ENCODE measurements at regions not wholly inside any gene's neighbourhood (a gene's known extent, or its start where the extent isn't known, plus 50 kb on each side); places are given as distances from the start of the nearest gene placed in this dataset.

DNA sequence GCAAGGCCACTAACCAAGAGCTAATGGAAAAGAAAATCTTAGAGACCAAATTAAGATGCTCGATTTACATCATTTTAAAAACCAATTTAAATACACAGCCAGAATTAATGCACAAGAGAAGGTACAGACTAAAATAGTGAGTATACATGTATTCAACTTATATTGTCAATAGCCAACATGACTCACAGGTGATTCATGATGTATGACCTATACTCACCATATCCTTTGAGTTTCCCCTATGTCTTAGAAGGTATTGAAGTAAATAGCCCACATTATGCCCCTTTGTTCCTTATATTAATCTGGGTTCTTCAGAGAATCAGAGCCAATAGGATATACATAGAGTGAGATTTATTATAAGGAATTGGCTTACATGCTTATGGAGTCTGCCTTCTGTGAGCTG lies 97.5 kb upstream of the ANO3 start:
- Histone ChIP-seq H3K4me1 (ENCODE audit: control insufficient read depth in 3 of 3, insufficient read depth in 2 of 3, low read depth in 1 of 3, low read length in 2 of 3) (no peaks in the 10 kb centered on the region), H3K4me3 (ENCODE audit: low read depth in 1 of 3, low read length in 3 of 3) (no peak overlapping the region), H3K9me3 (ENCODE audit: control insufficient read depth in 2 of 2, insufficient read depth in 1 of 2, low read depth in 1 of 2, low read length in 1 of 2) (no peaks in the 10 kb centered on the region), H3K27ac (ENCODE audit: low read depth in 1 of 3, low read length in 2 of 3) (no peak overlapping the region), H3K36me3 (ENCODE audit: control insufficient read depth in 3 of 3, insufficient read depth in 2 of 3, low read depth in 1 of 3, low read length in 3 of 3) (no peaks in the 10 kb centered on the region), H3K27me3 (ENCODE audit: control insufficient read depth in 3 of 3, insufficient read depth in 3 of 3, low read length in 3 of 3) (no peaks in the 10 kb centered on the region)
- no peak for DNase-seq
- WGBS, 3 donors = 77 to 87% (median 80%) methylated on average over 1 of the region's 1 CpG
- FAIRE-seq = no peak

DNA sequence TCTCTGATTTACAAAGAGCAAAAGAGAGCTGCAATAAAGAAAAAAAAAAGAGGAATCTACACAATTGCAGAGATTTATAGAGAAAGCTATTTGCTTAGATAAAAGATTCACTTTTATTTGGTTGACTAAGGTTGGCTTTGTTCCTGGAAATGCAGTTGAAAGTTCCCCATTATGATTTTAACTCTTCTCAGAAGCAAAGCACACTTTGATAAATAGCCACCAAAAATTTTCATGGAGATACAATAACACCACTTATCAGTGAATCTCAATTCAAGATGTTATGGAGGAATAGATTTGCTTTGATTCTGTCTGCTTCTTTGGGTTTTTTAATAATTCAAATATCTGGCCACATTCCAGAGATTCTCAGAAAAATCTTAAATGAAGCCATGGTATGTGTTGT lies 88.5 kb upstream of the ANO3 start:
- no peaks in the 10 kb centered on the region for H3K4me1 ChIP-seq (ENCODE audit: control insufficient read depth in 3 of 3, insufficient read depth in 2 of 3, low read depth in 1 of 3, low read length in 2 of 3)
- DNase-seq (no peak), FAIRE-seq (no peak)
- no peaks in the 10 kb centered on the region for H3K9me3 ChIP-seq (ENCODE audit: control insufficient read depth in 2 of 2, insufficient read depth in 1 of 2, low read depth in 1 of 2, low read length in 1 of 2)
- no peak overlapping the region for H3K4me3 ChIP-seq (ENCODE audit: low read depth in 1 of 3, low read length in 3 of 3)
- no peaks in the 10 kb centered on the region for H3K27me3 ChIP-seq (ENCODE audit: control insufficient read depth in 3 of 3, insufficient read depth in 3 of 3, low read length in 3 of 3)
- no peaks in the 10 kb centered on the region for H3K36me3 ChIP-seq (ENCODE audit: control insufficient read depth in 3 of 3, insufficient read depth in 2 of 3, low read depth in 1 of 3, low read length in 3 of 3)
- no peak overlapping the region for H3K27ac ChIP-seq (ENCODE audit: low read depth in 1 of 3, low read length in 2 of 3)

DNA sequence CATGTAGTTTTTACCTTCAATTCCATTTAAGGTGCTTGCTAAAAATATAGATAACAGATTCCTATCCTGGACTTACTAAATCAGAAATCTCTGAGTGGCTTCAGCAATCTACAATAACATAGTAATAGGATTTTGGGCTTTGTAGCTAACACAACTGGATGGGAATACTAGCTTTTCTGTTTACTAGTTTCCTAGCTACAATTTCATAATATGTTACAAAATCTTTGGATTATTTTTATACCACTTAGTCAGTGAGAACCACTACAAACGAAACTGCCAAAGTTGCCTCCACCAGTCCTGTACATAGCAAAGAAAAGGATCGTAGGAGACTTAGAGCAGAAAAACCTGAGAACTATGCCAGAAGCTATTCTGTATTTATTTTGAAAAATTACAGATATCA lies 87.7 kb upstream of the ANO3 start:
- Histone ChIP-seq H3K36me3 (ENCODE audit: control insufficient read depth in 3 of 3, insufficient read depth in 2 of 3, low read depth in 1 of 3, low read length in 3 of 3) (no peaks in the 10 kb centered on the region), H3K9me3 (ENCODE audit: control insufficient read depth in 2 of 2, insufficient read depth in 1 of 2, low read depth in 1 of 2, low read length in 1 of 2) (no peaks in the 10 kb centered on the region), H3K4me1 (ENCODE audit: control insufficient read depth in 3 of 3, insufficient read depth in 2 of 3, low read depth in 1 of 3, low read length in 2 of 3) (no peaks in the 10 kb centered on the region), H3K4me3 (ENCODE audit: low read depth in 1 of 3, low read length in 3 of 3) (no peak overlapping the region), H3K27ac (ENCODE audit: low read depth in 1 of 3, low read length in 2 of 3) (no peak overlapping the region), H3K27me3 (ENCODE audit: control insufficient read depth in 3 of 3, insufficient read depth in 3 of 3, low read length in 3 of 3) (no peaks in the 10 kb centered on the region)
- DNase-seq (no peak), FAIRE-seq (no peak)
- 48 to 72% (median 68%) methylated on average over 2 of the region's 2 CpGs for WGBS, 3 donors

DNA sequence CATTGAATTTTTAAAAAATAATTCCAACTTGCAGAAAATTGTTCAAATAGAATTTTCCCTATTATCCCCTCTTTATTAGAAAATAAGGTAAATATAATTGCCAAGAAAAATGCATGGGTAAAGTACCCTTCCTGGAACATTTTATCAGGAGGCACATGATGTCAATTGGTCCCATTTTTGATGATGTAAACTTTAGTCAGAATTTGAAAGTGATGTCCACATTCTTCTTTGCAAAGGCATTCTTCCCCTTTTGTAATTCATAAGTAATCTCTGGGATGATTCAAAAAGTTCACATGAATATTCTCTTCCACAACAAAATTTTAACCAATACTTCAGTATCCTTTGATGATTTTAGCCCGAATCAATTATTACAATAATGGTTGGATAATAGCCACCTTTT lies 86.9 kb upstream of the ANO3 start:
- no peak for DNase-seq
- no peaks in the 10 kb centered on the region for H3K4me1 ChIP-seq (ENCODE audit: control insufficient read depth in 3 of 3, insufficient read depth in 2 of 3, low read depth in 1 of 3, low read length in 2 of 3)
- FAIRE-seq = no peak
- 80 to 88% (median 82%) methylated on average over 1 of the region's 1 CpG for WGBS, 3 donors
- H3K4me3 ChIP-seq (ENCODE audit: low read depth in 1 of 3, low read length in 3 of 3) = no peak overlapping the region
- H3K9me3 ChIP-seq (ENCODE audit: control insufficient read depth in 2 of 2, insufficient read depth in 1 of 2, low read depth in 1 of 2, low read length in 1 of 2) = no peaks in the 10 kb centered on the region
- no peaks in the 10 kb centered on the region for H3K36me3 ChIP-seq (ENCODE audit: control insufficient read depth in 3 of 3, insufficient read depth in 2 of 3, low read depth in 1 of 3, low read length in 3 of 3)
- H3K27ac ChIP-seq (ENCODE audit: low read depth in 1 of 3, low read length in 2 of 3) = no peak overlapping the region
- H3K27me3 ChIP-seq (ENCODE audit: control insufficient read depth in 3 of 3, insufficient read depth in 3 of 3, low read length in 3 of 3) = no peaks in the 10 kb centered on the region

DNA sequence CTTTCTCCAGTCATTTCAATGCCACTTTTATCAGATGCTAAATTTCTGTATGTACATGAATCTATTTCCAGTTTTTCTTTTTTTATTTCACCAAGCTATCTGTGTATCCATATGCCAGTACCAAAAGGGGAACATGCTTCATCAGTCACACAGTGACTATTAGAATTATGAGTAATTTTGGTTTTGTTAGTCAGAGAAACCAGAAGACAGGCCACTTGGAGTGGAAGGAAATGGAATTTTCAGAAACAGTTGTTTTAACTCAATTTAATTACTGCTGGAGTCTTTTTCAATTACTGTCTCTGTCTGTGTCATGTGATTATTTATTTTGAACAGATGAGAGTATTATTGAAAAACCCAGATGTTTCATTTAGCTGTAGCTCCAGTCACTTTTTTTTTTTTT lies 84.6 kb upstream of the ANO3 start:
- no peaks in the 10 kb centered on the region for H3K9me3 ChIP-seq (ENCODE audit: control insufficient read depth in 2 of 2, insufficient read depth in 1 of 2, low read depth in 1 of 2, low read length in 1 of 2)
- FAIRE-seq (no peak), DNase-seq (no peak)
- H3K36me3 ChIP-seq (ENCODE audit: control insufficient read depth in 3 of 3, insufficient read depth in 2 of 3, low read depth in 1 of 3, low read length in 3 of 3) = no peaks in the 10 kb centered on the region
- H3K27me3 ChIP-seq (ENCODE audit: control insufficient read depth in 3 of 3, insufficient read depth in 3 of 3, low read length in 3 of 3) = no peaks in the 10 kb centered on the region
- H3K4me1 ChIP-seq (ENCODE audit: control insufficient read depth in 3 of 3, insufficient read depth in 2 of 3, low read depth in 1 of 3, low read length in 2 of 3) = no peaks in the 10 kb centered on the region
- H3K27ac ChIP-seq (ENCODE audit: low read depth in 1 of 3, low read length in 2 of 3) = no peak overlapping the region
- no peak overlapping the region for H3K4me3 ChIP-seq (ENCODE audit: low read depth in 1 of 3, low read length in 3 of 3)

DNA sequence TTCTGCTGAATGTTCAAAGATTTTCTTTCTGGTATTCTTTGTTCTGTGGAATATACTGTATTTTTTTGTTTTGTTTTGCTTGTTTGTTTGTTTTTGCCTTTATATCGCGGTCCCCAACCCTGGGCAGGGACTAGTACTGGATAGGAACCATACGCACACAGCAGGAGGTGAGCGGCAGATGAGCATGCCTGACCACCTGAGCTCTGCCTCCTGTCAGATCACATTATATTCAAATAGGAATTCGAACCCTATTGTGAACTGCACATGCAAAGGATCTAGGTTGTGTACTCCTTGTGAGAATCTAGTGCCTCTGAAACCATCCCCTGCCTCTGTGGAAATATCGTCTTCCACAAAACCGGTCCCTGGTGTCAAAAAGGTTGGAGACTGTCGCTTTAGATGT lies 83.3 kb upstream of the ANO3 start:
- Histone ChIP-seq H3K4me1 (ENCODE audit: control insufficient read depth in 3 of 3, insufficient read depth in 2 of 3, low read depth in 1 of 3, low read length in 2 of 3) (no peaks in the 10 kb centered on the region), H3K27ac (ENCODE audit: low read depth in 1 of 3, low read length in 2 of 3) (no peak overlapping the region), H3K36me3 (ENCODE audit: control insufficient read depth in 3 of 3, insufficient read depth in 2 of 3, low read depth in 1 of 3, low read length in 3 of 3) (no peaks in the 10 kb centered on the region), H3K27me3 (ENCODE audit: control insufficient read depth in 3 of 3, insufficient read depth in 3 of 3, low read length in 3 of 3) (no peaks in the 10 kb centered on the region), H3K9me3 (ENCODE audit: control insufficient read depth in 2 of 2, insufficient read depth in 1 of 2, low read depth in 1 of 2, low read length in 1 of 2) (no peaks in the 10 kb centered on the region), H3K4me3 (ENCODE audit: low read depth in 1 of 3, low read length in 3 of 3) (no peak overlapping the region)
- FAIRE-seq = no peak
- 68 to 89% (median 78%) methylated on average over 8 of the region's 8 CpGs for WGBS, 3 donors
- DNase-seq = no peak

DNA sequence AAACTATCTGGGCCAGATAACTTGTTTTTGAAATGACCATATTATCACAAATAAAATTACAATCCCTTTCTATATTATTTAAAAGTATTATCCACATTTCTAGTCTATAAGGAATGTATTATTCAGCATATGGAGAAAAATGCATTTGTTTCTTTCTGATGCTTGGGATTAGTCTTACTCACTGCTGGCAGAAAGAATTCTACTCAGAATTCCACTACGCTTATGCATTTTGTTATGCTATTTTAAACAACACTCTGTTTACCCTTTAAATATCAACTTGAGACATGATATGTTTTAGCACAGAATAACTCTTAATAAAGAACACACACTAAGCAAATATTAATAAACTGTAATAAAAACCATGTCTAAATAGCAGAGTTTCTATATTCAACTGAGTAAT lies 77.6 kb upstream of the ANO3 start:
- Histone ChIP-seq H3K9me3 (ENCODE audit: control insufficient read depth in 2 of 2, insufficient read depth in 1 of 2, low read depth in 1 of 2, low read length in 1 of 2) (no peaks in the 10 kb centered on the region), H3K27me3 (ENCODE audit: control insufficient read depth in 3 of 3, insufficient read depth in 3 of 3, low read length in 3 of 3) (no peaks in the 10 kb centered on the region), H3K36me3 (ENCODE audit: control insufficient read depth in 3 of 3, insufficient read depth in 2 of 3, low read depth in 1 of 3, low read length in 3 of 3) (no peaks in the 10 kb centered on the region), H3K27ac (ENCODE audit: low read depth in 1 of 3, low read length in 2 of 3) (no peak overlapping the region), H3K4me3 (ENCODE audit: low read depth in 1 of 3, low read length in 3 of 3) (no peak overlapping the region), H3K4me1 (ENCODE audit: control insufficient read depth in 3 of 3, insufficient read depth in 2 of 3, low read depth in 1 of 3, low read length in 2 of 3) (no peaks in the 10 kb centered on the region)
- FAIRE-seq (no peak), DNase-seq (no peak)
- WGBS, 3 donors = 15 to 83% (median 64%) methylated on average over 1 of the region's 1 CpG

DNA sequence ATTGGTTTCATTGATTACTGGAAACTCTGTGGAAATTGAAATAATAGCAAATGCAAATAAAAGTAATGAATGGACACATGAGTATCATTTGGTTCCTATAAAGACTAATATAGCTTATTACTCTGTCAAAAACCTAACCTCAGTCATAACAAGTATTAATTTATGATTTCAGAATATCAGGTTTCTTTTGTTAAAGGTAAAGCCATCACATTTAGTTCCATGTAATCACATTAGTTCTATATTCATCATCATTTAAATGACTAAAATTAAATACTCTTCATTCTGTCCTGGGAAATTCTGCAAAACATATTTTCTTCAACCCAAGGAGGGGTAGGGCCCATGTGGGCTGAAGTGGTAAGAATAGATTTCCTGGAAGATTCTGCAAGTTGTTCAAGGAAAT lies 68.2 kb upstream of the ANO3 start:
- Histone ChIP-seq H3K4me1 (ENCODE audit: control insufficient read depth in 3 of 3, insufficient read depth in 2 of 3, low read depth in 1 of 3, low read length in 2 of 3) (no peaks in the 10 kb centered on the region), H3K27ac (ENCODE audit: low read depth in 1 of 3, low read length in 2 of 3) (no peak overlapping the region), H3K27me3 (ENCODE audit: control insufficient read depth in 3 of 3, insufficient read depth in 3 of 3, low read length in 3 of 3) (no peaks in the 10 kb centered on the region), H3K9me3 (ENCODE audit: control insufficient read depth in 2 of 2, insufficient read depth in 1 of 2, low read depth in 1 of 2, low read length in 1 of 2) (no peaks in the 10 kb centered on the region), H3K4me3 (ENCODE audit: low read depth in 1 of 3, low read length in 3 of 3) (no peak overlapping the region), H3K36me3 (ENCODE audit: control insufficient read depth in 3 of 3, insufficient read depth in 2 of 3, low read depth in 1 of 3, low read length in 3 of 3) (no peaks in the 10 kb centered on the region)
- FAIRE-seq (no peak), DNase-seq (no peak)

DNA sequence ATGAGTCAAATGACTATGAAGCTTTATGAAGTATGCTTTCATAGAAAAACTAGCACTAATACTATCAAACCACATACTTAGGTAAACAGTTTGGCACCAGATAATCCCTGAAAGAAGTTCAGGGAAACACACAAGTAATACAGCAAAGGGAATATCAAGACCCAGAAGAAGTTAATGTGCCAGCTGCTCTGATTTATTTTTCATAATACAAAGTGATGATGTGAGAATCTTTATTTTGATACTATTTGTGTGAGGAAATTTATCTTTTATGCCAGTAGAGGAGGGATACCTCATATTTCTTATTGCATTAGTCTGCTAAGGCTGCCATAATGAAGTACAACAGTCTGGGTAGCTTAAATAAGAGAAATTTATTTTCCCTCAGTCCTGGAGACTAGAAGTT lies 67.7 kb upstream of the ANO3 start:
- Histone ChIP-seq H3K36me3 (ENCODE audit: control insufficient read depth in 3 of 3, insufficient read depth in 2 of 3, low read depth in 1 of 3, low read length in 3 of 3) (no peaks in the 10 kb centered on the region), H3K4me1 (ENCODE audit: control insufficient read depth in 3 of 3, insufficient read depth in 2 of 3, low read depth in 1 of 3, low read length in 2 of 3) (no peaks in the 10 kb centered on the region), H3K27ac (ENCODE audit: low read depth in 1 of 3, low read length in 2 of 3) (no peak overlapping the region), H3K9me3 (ENCODE audit: control insufficient read depth in 2 of 2, insufficient read depth in 1 of 2, low read depth in 1 of 2, low read length in 1 of 2) (no peaks in the 10 kb centered on the region), H3K4me3 (ENCODE audit: low read depth in 1 of 3, low read length in 3 of 3) (no peak overlapping the region), H3K27me3 (ENCODE audit: control insufficient read depth in 3 of 3, insufficient read depth in 3 of 3, low read length in 3 of 3) (peaks cover 0 to 2% (median 0%) of the 10 kb centered on the region in 3 donors)
- DNase-seq = no peak
- FAIRE-seq = no peak
